Tibial nerve (tissue), 4 donors: ENCODE measurements at regions not wholly inside any gene's neighbourhood (a gene's known extent, or its start where the extent isn't known, plus 50 kb on each side); places are given as distances from the start of the nearest gene placed in this dataset.

ENCODE experiments used
- DNase-seq, 2 donors: peaks; one replicate each; pipeline ENCODE4 v3.0.0-alpha.2; 2019; ENCODE audit warnings: low spot score in 2 of 2
- H3K27ac ChIP-seq, 4 donors: fragments of 200-600 bp; sonication (generic) in 3 of 4; one replicate each; pipeline ENCODE4 v1.5.1; 2017 to 2019; ENCODE audit warnings: mild to moderate bottlenecking in 1 of 4
- H3K27me3 ChIP-seq, 2 donors: fragments of 200-600 bp; sonication (generic) in 1 of 2; one replicate each; pipeline versions ENCODE4 v1.5.1 to v1.6.0; 2017 to 2019
- H3K36me3 ChIP-seq, 3 donors: fragments of 200-600 bp; sonication (generic); one replicate each; pipeline ENCODE4 v1.5.1; 2018 to 2019
- H3K4me1 ChIP-seq, 4 donors: fragments of 200-600 bp; sonication (generic) in 3 of 4; one replicate each; pipeline ENCODE4 v1.5.1; 2017 to 2019
- H3K4me3 ChIP-seq, 4 donors: fragments of 200-600 bp; sonication (generic) in 3 of 4; one replicate each; pipeline ENCODE4 v1.5.1; 2017 to 2019; ENCODE audit warnings: mild to moderate bottlenecking in 1 of 4, moderate library complexity in 1 of 4
- H3K9me3 ChIP-seq, 4 donors: fragments of 200-600 bp; sonication (generic) in 3 of 4; one replicate each; pipeline ENCODE4 v1.5.1; 2017 to 2019
- CTCF ChIP-seq, 5 experiments: fragments of 200-600 bp in 3 of 5; fragments of 450-650 bp in 2 of 5; sonication (generic) in 3 of 5; IDR thresholded peaks; one replicate each; pipeline ENCODE4 v1.5.1; 2016 to 2019; ENCODE audit warnings: antibody characterized with exemption in 5 of 5, mild to moderate bottlenecking in 3 of 5, moderate library complexity in 2 of 5
- EP300 ChIP-seq, 2 donors: sonication (generic); formaldehyde crosslinking; IDR thresholded peaks; one replicate each; pipeline ENCODE4 v1.6.1; 2017; ENCODE audit warnings: antibody characterized with exemption in 2 of 2, mild to moderate bottlenecking in 1 of 2
- POLR2A ChIP-seq, 2 donors: fragments of 450-650 bp; IDR thresholded peaks; one replicate each; pipeline ENCODE4 v1.6.1; 2017; ENCODE audit warnings: antibody characterized with exemption in 2 of 2, mild to moderate bottlenecking in 2 of 2, moderate library complexity in 2 of 2
- WGBS, 2 donors: methylation state at CpG; one replicate each; pipeline ENCODE4 v1.1.5; 2018; 5-methylcytosine and 5-hydroxymethylcytosine counted together

GRCh38 chr3:104127830-104128229 is 1238.9 kb upstream of the ALCAM start:
- WGBS, 2 donors, result 87 to 91% methylated on average over 3 of the region's 3 CpGs
- TF ChIP-seq EP300 (IDR thresholded peaks at IDR 0.05), result no peak
- no peak for TF ChIP-seq CTCF (IDR thresholded peaks at IDR 0.05)
- TF ChIP-seq POLR2A (IDR thresholded peaks at IDR 0.05), result no peak
- no peak for DNase-seq
- no peak overlapping the region for H3K27ac ChIP-seq
- H3K9me3 ChIP-seq, result peaks cover 0 to 15% (median 0%) of the 10 kb centered on the region in 4 donors
- no peaks in the 10 kb centered on the region for H3K27me3 ChIP-seq
- no peaks in the 10 kb centered on the region for H3K36me3 ChIP-seq
- H3K4me3 ChIP-seq, result no peak overlapping the region
- no peaks in the 10 kb centered on the region for H3K4me1 ChIP-seq

- Histone ChIP-seq H3K4me1 (no peaks in the 10 kb centered on the region), H3K36me3 (no peaks in the 10 kb centered on the region), H3K27me3 (no peaks in the 10 kb centered on the region), H3K4me3 (no peak overlapping the region), H3K27ac (no peak overlapping the region), H3K9me3 (peaks cover 0 to 15% (median 0%) of the 10 kb centered on the region in 4 donors)
- TF ChIP-seq POLR2A (IDR thresholded peaks at IDR 0.05), result no peak
- TF ChIP-seq CTCF (IDR thresholded peaks at IDR 0.05), result no peak
- TF ChIP-seq EP300 (IDR thresholded peaks at IDR 0.05), result no peak
- WGBS, 2 donors, result 69% methylated on average over 2 of the region's 2 CpGs
- DNase-seq, result no peak
Observed at GRCh38 chr3:104132566-104133403, 1233.9 kb upstream of the ALCAM start.

GRCh38 chr3:104133630-104134029 is 1233.1 kb upstream of the ALCAM start:
- Histone ChIP-seq H3K4me3 (no peak overlapping the region), H3K9me3 (peaks cover 0 to 13% (median 0%) of the 10 kb centered on the region in 4 donors), H3K27ac (no peak overlapping the region), H3K4me1 (no peaks in the 10 kb centered on the region), H3K27me3 (no peaks in the 10 kb centered on the region), H3K36me3 (no peaks in the 10 kb centered on the region)
- no peak for DNase-seq
- WGBS, 2 donors, result 90 to 92% methylated on average over 5 of the region's 5 CpGs
- TF ChIP-seq POLR2A (IDR thresholded peaks at IDR 0.05), result no peak
- no peak for TF ChIP-seq CTCF (IDR thresholded peaks at IDR 0.05)

GRCh38 chr3:104137116-104137515 is 1229.6 kb upstream of the ALCAM start:
- no peaks in the 10 kb centered on the region for H3K27me3 ChIP-seq
- WGBS, 2 donors, result 84 to 88% methylated on average over 4 of the region's 4 CpGs
- no peak for TF ChIP-seq EP300 (IDR thresholded peaks at IDR 0.05)
- TF ChIP-seq CTCF (IDR thresholded peaks at IDR 0.05), result no peak
- TF ChIP-seq POLR2A (IDR thresholded peaks at IDR 0.05), result no peak
- H3K4me1 ChIP-seq, result no peaks in the 10 kb centered on the region
- no peaks in the 10 kb centered on the region for H3K9me3 ChIP-seq
- H3K36me3 ChIP-seq, result no peaks in the 10 kb centered on the region
- H3K27ac ChIP-seq, result no peak overlapping the region
- no peak for DNase-seq
- no peak overlapping the region for H3K4me3 ChIP-seq

GRCh38 chr3:104145164-104145563 is 1221.5 kb upstream of the ALCAM start:
- Histone ChIP-seq H3K9me3 (no peaks in the 10 kb centered on the region), H3K4me1 (no peaks in the 10 kb centered on the region), H3K27me3 (no peaks in the 10 kb centered on the region)

More at GRCh38 chr3:104145164-104145563, 1221.5 kb upstream of the ALCAM start:
- Histone ChIP-seq H3K36me3 (no peaks in the 10 kb centered on the region), H3K4me3 (no peak overlapping the region), H3K27ac (no peak overlapping the region)
- TF ChIP-seq POLR2A (IDR thresholded peaks at IDR 0.05), result no peak
- no peak for TF ChIP-seq EP300 (IDR thresholded peaks at IDR 0.05)
- no peak for TF ChIP-seq CTCF (IDR thresholded peaks at IDR 0.05)
- DNase-seq, result no peak
